NOMO-1 (cell line): ENCODE measurements at regions not wholly inside any gene's neighbourhood (a gene's known extent, or its start where the extent isn't known, plus 50 kb on each side); places are given as distances from the start of the nearest gene placed in this dataset.

Experiments
- DNase-seq, 2 experiments: peaks; one replicate each; lab custom pipeline; 2025; ENCODE audit not compliant: unreplicated experiment in 2 of 2; lab: John Stamatoyannopoulos, UW

DNA sequence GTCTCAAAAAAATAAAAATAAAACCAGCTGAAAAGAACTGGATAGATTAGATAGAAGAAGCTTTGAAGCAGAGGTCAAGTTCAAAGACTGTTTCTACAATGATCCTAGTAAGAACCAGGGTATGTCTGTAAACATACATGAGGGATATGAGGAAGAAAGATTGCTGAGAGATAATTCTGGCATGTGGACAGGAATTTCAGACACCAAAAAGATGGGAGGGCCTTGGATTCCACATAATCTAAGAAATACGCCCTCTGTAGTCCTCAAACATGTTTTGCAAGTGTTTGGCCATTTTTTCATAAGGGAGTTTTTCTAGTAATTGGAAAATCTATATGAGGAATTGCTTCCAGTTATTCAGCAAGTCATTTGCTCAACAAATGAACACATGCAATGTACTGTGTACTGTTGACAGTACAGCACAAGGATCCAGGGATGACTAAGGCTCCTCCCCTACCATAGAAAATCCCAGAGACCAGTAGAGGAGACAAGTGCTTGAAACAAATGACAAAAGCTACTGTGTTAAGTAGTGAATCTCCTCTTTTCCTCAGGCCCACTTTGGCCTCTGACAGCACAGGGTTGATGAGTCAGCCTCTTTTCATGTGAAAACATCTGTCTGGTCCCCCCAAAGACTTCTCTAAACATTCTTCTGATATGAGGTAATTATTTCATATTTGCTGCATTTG, 795.9 kb downstream of the MAFB start:
- DNase-seq, result no peak

DNA sequence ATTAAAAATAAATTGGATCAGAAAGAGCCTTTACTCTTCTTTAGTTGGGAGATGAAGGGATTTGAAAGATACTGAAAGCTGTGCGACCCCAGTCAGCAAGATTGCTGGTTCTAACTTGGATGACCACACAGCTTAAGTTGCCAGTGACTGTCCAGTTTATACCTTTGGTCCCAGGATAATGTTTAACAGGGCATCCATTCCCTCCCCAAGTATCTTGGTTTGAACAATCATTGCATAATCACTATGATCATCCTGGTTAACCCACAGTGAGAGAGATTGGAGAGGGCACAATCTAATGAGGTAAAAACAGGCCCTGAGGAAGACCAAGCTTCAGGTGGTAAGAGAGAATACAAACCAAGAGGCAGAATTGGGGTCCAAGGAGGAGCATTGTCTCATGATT, 798.3 kb downstream of the MAFB start:
- no peak for DNase-seq

DNA sequence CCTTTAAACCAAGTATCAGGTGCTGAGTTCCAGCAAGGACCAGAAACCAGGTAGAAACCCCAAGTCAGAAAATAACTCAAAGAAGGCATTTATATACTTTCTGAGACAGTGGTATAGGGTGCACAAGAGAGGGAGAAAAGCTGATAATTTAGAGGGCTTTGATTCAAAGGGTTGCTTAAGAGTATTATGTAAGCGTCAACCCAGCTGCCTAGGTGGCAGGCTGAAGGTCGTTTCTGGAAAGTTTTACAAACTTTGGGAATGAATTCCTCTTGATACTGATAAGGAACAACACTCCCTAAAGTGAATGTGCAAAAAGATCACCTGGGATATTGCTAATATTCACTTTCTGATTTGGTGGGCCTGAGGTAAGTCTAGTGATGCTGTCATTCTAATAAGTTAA, 800.7 kb downstream of the MAFB start:
- DNase-seq, result no peak

DNA sequence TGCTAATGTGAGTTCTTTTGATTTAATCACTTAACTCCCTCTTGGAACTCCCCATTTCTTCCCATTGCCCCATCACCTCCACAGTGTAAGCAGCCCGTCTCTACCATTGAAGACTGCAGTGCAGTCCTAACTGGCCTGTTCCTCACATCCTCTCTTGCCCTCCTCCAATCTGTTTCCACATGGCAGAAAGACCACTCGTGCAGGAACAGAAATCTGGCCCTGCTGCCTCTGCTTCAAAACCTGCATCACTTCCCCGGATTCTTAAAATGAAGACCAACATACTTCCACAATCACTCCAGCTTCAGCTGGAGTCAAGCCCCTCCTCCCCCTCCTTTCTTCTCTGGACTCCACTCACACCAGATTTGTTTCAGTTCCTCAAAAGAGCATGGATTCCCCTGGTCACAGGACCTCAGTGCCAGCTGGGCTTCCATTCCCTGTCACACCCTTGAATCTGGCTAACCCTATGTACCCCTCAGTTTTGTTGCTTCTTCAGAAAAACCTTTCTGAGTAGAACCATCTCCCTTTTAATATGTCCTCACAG, 802.3 kb downstream of the MAFB start:
- peak in 1 of 2 experiments; percentile 12 for DNase-seq

DNA sequence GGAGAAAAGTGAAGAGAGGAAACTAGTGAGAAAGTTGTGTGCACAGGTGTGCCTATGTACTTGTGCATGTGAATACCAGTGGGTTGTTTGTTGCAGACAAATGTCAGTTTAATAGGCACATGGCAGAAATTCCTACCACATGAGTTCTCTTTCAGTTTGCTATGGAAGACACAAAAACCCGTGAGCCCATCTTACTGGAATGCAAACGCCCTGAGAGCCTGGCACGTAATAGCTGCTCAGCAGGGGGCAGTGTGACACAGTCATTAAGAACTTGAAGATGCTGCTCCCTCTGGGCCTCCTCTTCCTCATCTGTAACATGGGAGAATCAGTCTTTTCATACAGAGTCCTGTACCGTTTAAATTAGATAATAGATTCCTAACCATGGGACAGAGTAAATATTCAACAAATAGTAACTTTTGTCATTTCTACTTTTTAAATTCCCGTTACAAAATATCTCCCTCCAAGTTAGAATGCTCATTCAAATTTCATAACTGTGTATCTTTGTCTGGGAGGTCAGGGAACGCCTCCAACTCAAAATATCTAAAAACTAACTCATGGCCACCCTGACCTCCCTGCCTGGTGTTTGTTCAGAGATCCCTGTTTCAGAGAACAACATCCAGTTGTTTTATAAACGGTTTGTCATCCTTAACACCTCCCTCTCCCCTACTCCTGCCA, 802.9 kb downstream of the MAFB start:
- DNase-seq, result peak in 1 of 2 experiments; percentile 31

DNA sequence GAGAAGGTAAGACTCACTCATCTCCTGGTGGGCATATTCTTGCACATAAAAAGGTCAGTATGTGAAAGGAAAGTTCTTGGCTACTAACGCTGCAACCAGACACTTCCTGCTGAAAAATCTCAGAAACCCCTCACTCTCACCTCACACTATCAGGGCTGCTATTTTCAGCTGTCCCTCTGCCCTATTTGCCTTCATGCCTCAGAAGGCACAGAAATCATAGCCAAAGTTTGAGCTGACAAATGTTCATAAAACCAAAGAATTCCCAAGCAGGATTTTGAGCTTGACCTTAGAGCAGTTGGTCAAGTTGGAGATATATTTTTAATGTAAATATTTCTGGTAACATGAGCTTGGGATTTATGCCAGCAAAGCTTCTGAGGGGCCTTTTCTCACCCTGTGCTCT, 806.2 kb downstream of the MAFB start:
- DNase-seq, result no peak

DNA sequence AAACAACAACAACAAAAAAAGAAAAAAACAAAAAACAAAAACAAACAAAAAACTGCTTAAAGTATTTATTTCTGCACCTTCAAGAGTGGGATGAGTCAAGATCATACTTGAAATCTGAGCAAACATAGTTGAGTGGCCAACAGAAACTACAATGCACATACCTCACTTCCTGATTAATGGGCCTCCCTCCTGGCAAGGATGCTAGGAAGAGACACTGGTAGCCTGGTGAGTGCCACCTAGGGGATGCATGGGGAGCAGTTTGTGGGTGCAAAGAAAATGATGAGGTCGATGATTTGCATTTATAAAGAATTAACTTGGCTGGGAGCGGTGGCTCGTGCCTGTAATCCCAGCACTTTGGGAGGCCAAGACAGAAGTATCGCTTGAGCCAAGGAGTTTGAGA, 808.1 kb downstream of the MAFB start:
- DNase-seq, result no peak

DNA sequence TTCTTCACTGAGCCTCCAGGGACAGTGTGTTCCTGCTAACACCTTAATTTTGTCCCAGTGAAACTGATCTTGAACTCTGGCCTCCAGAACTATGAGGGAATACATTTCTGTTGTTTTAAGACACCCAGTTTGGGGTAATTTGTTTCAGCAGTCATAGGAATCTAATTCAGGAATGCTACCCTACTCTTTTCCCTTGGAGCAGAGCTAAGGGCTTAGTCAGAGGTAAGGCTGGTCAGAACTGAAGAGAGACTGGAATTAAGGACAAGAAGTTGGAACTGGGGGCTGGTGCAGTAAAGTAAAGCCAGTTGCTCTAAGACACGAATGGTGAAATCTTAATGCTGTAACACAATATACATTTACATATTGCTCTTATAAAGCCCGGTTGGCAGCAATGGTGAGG, 809.7 kb downstream of the MAFB start:
- DNase-seq, result no peak

DNA sequence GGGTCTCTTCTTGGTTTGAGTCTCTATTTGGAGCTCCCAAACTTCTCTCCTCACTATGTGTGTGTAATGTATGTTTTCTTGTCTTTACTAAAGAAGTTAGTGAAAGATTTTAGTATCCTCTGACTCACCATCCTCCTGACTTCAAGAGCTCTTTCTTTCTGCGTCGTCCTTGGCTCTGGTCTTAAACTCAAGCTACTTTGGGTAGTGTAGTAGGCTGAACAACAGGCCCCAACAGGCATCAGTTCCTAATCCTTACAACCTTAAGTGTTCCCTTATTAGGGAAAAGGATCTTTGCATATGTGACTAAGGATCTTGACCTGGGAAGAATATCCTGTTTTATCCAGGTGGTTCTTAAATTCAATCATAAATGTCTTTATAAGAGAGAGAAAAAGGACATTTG, 810.2 kb downstream of the MAFB start:
- no peak for DNase-seq

DNA sequence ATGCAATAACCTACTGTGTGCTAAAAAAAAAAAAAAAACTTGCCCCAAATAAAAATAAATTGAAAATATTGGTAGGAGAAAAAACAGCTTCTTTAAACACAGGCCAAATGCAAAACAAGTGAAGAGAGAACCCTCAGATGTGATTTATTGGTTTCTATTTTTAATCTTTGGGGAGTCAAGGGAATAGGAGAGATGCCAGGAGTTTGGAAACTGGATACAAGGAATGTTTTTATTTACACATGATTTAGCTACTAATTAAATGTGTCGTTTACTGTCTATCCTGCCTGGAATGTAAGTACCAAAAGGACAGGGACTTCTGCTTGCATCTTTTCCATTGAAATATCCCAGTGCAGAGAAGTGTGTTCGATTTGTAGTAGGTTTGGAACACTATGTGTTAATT, 810.7 kb downstream of the MAFB start:
- DNase-seq, result no peak

DNA sequence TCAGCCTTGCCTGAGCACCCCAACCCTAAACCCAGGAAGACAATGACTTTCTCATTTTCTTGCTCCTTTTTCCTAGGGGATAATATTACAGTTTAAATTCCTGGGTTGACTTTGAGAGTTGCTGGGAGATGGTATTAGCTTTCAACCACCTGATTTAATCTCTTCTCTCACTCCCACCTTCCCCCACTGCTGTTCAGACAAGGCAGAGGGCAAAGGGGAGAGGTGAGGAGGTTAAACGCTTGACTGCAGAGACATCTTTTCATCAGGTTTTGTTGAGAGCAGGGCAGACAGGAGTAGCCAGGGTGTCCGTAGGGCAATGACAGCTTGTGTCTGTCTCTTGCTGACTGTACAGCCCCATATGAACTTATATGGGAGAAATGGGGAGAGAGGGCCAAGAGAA, 811.2 kb downstream of the MAFB start:
- no peak for DNase-seq

DNA sequence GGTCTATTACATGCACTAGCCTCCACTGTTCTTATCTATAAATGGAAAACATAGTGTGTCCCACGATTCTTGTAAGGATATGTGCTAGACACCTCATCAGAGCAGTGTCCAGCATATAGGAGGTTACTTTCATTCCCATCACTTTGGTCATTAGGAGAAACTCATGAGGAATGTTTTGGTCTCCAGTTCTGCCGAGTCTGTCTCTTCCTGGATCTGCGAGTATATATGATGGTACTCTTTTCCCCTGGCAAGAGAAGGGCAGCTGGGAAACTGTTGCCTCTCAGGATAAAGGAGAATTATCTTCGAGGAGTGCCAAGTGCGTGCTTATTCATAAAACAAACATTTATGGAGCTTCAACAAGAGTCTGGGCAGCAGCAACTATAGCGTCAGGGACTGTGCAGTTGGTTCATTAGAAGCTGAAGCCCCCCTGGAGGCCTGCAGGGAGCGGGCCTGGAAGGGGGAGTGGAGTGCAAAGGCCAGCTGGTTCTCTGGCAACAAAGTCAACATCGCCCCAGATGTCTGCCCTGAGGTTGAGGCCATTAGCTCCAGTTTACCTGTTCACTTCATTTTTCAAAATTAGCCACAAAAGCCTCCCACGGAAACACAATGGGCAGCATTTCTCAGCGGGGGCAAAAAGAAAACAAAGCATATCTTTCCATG, 811.9 kb downstream of the MAFB start:
- DNase-seq, result no peak

DNA sequence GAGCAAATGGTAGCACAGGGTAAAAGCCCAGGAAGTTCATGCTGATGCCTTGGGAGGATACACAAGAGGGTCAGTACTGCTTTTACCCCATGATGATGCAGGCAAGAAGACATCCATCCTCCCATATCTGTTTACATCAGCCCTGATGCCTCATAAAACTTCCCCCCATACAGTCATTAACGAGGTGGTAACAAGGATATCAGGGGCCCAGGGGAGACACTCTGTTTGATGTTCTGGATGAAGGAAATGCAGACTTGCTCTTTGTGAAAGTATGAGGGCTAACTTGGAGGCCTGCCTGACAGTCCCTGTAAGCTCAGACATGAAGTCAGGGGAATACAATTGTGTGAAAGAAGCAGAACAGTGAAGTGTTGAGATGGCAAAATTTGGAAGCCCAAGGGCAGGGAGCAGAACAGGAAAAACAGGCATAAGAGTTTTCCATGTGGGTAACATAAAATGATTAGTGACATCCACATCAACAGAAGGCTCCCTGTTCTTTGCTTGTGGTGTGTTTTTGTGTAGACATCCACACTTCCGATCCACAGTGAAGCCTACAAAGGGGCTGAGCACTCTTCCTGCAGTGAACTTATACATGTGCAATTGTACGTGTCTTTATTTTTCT, 813.4 kb downstream of the MAFB start:
- no peak for DNase-seq

DNA sequence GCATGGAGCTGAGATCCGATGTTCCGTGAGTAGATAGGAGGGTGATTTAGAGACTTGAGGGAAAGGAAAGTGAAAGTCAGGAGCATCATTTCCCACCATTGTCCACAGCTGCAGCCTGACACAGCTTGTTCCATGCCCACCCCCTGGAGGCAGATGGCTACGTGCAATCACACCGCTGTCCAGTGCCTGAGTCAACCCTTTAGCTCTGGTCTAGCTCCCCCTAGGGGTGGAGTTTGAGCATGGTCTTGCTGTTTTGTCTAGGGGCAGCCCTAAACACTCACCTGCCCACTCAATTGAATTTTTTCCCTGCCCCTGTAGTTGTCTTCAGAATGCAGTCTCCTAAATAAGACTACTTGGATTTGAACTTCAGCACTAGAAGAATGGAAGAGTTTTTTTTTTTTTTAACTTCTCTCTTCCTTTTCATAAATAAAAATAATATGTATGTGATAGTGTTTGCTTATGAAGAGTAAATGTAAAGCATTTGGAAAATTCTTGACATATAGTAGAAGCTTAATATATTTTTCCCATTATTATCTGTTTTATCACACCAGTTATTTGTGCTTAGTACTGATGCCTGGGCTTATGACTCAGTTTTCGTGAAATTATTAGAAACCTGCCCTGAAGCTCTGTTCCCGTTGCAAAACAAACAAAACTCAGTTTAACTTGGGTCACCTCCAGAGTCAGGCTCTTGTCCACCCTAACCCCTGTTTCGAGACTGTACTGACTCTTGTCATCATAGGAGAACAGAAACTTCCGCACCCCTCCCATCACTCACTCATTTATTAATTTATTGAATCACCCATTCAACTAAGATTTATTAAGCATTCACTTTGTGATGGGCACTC, 814.8 kb downstream of the MAFB start:
- DNase-seq, result peak; percentile 4 to 14

DNA sequence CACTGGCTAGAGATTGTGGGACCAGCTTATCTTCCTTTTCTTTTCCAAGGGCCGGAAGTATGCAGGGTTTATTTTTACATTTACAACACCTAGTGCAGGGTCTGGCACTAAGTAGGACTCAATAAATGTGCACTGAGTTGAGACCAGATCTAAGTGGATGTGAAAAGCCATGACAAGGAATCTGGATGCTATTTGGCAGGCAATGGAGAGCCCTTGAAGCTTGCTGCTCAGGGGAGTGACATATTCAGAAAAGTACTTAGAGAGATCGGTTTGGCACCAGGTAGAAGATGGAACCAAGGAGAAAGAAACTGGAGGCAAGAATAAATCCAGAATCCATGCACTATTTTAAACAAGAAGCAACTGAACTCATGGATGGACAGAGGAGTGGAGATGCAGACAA, 815.8 kb downstream of the MAFB start:
- no peak for DNase-seq

DNA sequence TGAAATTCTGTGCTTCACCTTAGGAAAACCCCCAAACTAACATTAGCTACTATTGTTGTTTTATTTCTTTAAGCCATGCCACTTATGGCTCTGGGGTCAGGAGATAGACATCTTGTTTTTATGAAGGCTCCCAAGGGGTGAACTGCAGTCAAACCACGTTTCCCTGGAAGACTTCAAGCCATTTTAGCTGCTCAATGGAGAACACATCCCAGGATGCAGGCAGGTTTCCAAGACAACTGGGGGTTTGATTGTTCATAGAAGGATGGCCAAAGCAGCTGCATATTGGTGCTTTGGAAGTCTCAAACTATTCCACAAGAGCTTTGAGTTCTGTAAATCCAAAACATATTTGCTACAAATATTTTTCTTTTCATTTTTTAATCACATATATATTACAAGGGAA, 818.0 kb downstream of the MAFB start:
- no peak for DNase-seq

DNA sequence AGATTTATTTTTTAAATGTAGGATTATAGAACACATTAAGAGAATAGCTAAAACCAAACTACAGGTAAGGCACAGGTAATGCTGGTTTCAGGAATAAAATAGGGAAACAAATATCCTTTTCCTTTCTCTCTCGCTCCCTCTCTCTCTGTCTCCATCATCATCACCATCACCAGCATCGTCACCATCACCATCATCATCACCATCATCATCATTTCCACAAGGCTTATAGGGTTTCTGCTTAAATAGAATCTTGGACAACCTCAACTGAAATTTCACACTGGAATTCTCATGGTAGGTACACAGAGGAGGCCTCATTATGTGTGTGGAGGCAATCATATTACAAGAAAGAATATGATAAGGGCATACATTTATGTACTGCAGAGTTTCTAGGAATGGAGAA, 823.6 kb downstream of the MAFB start:
- DNase-seq, result no peak

DNA sequence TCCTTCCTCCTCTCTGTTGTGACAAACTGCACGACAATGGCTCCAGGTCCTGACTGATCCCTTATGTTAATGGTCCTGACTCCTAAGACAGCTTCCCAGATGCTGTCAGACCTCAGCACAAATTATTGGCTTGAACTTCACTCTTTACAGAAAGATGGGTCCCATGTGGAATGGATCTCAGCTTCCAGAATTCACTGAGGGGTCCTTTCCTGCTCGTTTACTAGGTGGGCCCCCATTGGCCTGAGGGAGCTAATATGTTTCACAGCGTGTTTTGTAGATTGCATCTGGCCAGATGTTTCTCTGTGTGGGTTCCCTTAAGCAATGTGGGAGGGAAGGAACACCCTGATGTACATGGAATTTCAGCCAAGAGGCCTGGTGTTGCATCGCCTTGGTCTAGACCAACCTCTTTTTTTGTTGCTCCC, 826.6 kb downstream of the MAFB start:
- no peak for DNase-seq

DNA sequence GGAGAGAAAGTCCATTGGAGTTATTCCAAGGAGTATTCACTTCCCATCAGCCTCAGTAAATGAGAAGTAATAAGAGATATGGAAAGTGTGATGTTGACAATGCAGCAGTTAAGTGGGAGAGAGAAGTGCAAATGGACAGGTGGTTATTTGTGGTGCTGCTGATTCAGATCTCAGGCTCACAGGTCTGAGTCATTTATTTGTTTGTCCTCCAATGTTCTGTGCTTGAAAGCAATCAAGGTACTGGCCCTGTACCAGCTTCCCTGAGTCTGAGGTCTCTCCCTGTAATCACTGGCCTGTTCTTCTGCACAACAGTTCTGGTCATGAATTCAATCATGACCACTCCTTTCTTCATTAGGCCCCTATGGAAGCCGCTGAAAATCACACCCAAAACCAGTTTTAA, 827.7 kb downstream of the MAFB start:
- no peak for DNase-seq

DNA sequence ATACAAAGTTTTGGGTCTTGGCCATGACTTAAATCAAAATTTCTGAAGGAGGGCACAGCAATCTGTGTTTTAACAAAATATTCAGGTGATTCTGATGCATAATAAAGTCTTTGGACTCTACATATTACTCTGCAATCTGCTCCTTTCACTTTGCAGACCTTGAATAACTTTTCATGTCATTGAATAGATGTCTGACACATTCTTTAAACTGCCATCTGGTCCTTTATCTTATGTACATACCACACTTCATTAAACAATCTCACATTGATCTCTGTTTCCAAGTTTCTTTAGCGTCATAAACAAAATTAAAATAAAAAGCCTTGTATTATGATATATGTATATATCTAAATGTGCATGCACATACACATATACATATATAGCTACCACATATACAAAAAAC, 831.2 kb downstream of the MAFB start:
- no peak for DNase-seq

DNA sequence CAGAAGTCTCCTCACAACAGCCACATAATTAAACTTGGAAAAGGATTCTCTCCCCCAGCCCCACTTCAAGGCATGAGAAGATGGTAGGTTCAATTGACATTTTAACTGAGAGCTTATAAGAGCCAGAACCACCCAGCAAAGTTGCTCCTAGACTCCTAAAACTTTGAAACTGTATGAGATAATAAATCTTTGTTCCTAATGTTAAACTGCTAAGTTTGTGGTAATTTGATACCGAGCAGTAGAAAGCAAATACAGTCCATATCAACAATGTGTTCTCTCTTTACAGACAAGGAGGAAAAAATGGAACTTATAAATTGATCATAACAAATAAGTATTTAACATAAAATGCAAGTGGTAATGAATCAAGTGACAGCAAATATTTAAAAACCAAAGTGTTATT, 831.8 kb downstream of the MAFB start:
- no peak for DNase-seq
